ENCODE measurements at regions not wholly inside any gene's neighbourhood (a gene's known extent, or its start where the extent isn't known, plus 50 kb on each side); places are given as distances from the start of the nearest gene placed in this dataset.
"Not testable (repeated sequence)": the region's sequence is repeated elsewhere in the genome, so short reads cannot be mapped to it uniquely, and the experiment has no call there.

GRCh38 chr20:48124960-48125359 lies 339.7 kb upstream of the SULF2 start:
- DNase-seq (ENCODE audit: low spot score) = no peak

DNA sequence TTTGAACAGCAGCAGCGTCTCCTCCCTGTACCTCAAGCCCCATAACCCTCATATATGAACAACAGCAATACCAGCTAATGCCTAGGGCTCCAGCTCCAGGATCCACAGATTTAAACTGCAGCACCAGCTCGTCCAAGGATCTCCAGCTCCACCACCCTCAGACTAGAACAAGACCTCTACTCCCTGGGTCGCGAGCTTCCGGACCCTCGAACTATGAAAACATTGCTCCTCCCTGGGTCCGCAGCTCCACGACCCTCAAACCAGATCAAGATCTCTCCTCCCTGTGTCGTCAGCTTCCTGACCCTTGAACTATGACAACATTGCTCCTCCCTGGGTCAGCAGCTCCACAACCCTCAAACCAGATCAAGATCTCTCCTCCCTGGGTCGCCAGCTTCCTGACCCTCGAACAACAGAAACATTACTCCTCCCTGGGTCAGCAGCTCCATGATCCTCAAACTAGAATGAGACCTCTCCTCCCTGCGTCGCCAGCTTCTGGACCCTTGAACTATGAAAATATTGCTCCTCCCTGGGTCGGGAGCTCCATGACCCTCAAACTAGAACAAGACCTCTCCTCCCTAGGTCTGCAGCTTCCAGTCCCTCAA lies 339.0 kb upstream of the SULF2 start:
- no peak for DNase-seq (ENCODE audit: low spot score)

DNA sequence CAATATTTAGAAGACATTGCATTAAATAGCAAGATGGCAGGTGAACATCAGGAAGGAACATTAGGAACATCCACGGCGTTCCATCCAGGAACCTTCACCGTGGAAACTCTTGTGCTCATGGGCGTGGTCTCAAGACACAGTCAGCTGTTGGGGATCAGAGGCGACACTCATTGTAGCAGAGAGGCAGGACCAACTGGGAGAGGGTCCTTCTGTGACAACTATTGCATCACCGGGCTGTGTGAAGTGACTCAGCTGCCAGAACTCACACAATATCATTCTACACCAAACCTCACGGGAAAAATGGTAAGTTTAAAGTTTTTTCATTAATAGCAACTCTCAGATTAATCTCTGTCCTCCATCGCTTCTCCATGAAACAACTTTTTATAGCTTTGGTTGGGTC lies 334.8 kb upstream of the SULF2 start:
- DNase-seq (ENCODE audit: low spot score) = no peak

DNA sequence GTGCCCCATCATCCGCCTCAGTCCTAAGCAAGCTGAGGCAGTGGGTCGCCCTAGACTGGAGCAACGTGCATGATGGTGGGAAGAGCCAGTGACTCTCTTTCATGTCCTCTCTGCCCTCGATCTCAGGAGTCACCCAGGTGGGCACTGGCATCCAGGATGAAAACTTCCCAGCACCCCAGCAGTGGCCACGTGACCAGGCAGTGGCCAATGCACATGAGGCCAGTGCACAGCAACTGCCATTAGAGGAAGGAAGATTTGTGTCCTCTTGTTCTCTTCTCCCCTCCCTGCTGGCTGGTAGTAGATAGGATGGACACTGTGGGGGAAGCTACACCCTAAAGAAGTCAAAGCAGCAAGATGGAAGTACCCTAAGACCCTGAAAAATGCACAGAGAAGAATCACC lies 334.1 kb upstream of the SULF2 start:
- DNase-seq (ENCODE audit: low spot score) = not testable (repeated sequence)

GRCh38 chr20:48115502-48115901 lies 330.2 kb upstream of the SULF2 start:
- no peak for DNase-seq (ENCODE audit: low spot score)

GRCh38 chr20:48107560-48107959 lies 322.3 kb upstream of the SULF2 start:
- DNase-seq (ENCODE audit: low spot score) = no peak

GRCh38 chr20:48106428-48106827 lies 321.1 kb upstream of the SULF2 start:
- no peak for DNase-seq (ENCODE audit: low spot score)

GRCh38 chr20:48105526-48105925 lies 320.2 kb upstream of the SULF2 start:
- DNase-seq (ENCODE audit: low spot score) = no peak

- DNase-seq (ENCODE audit: low spot score) = no peak
Observed at GRCh38 chr20:48102931-48103660, 317.8 kb upstream of the SULF2 start.

GRCh38 chr20:48102076-48102787 lies 317.0 kb upstream of the SULF2 start:
- no peak for DNase-seq (ENCODE audit: low spot score)

DNA sequence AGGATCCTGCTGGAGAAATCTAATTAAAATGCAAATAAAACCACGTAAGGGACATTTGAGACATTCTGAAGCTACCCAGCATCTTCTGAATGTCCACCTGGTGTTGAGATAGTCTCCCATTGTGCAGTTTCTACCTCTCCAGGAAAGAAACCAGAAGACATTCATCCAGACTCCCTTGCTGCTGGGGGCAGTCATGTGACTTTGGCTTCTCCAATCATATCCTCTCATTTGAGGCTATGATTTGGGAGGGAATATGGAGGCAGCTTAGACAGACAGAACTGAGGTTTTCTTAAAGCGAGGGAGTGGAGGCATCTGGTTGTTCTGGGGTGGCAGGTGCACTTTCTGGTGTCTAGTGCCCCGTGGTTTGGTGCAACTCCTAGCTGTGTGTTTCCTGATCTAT lies 315.2 kb upstream of the SULF2 start:
- DNase-seq (ENCODE audit: low spot score) = no peak

DNA sequence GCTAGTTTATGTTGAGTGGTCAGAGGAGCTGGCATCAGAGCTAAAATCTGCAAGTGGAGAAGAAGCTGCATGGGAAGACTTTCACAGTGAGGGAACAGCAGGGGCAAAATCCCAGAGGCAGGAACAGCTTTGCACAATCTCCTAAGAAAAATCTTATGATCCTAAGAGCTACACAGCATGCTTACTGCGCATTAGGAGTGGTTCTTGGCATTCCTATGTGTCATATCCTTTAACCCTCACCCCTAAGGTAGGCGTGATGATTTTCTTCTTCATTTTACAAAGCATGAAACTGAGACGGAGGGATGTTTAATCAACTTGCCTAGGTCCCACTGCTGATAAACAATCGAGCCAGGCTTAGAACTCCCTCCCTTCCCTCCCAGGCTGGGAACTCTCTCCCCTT lies 313.6 kb upstream of the SULF2 start:
- no peak for DNase-seq (ENCODE audit: low spot score)

DNA sequence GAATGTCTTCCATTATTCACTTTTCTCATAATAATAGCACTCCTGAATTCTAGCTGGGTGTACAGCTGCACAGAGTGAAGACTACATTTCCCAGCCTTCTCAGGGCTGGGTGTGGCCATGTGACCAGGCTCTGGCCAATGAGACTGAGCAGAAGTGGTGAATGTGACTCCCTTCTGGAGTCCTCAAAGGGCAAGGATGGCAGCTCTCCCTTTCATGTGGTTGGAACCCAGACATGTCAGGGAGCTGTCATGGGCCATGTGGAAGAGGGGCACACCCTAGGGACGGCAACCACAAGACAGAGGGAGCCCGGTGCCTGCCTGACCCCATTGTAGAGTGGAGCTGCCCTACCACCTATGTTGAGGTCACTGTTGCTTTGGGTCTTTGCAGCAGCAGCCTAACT lies 312.8 kb upstream of the SULF2 start:
- no peak for DNase-seq (ENCODE audit: low spot score)

DNA sequence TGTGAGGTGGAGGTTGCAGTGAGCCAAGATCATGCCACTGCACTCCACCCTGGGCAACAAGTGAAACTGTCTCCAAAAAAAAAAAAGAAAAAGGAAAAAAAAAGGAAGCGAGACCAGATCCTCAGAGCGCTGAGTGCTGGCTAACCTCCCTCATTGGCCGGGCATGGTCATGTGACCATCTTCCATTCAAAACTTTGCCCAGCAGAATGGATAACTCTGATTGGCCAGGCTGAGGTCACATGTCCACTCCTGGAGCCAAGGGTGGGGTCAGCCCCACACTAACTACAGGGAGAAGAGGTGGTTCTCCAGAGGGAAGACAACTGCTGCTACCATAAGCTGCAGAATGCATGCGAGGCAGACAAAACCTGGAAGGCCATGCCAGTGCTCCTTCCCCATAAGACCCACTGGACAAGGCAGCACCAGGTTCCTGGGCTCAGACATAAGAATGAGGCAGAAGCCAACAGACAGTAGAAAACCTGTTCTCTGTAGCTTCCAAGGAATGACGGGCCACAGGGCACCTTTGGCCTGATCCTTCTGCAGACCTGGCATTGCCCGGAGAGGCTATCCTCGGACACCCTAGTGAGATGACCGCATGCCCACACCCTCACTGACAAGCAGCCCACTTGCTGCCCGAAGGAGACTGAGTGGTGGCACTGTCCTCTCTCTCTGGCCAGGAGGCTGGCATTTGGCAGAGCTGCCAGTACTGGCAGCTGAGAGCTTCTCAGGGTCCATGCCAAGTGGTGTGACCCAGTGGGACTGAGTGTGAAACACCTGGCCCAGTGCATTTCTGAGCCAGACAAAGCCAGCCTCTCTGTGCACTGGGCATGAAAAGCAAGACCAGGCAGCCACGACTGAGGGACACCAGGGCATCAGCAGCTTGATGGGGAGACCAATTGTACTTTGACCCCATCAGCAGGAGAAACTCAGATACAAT lies 311.9 kb upstream of the SULF2 start:
- no peak for DNase-seq (ENCODE audit: low spot score)

- no peak for DNase-seq (ENCODE audit: low spot score)
Observed at GRCh38 chr20:48096212-48096875, 311.1 kb upstream of the SULF2 start.

DNA sequence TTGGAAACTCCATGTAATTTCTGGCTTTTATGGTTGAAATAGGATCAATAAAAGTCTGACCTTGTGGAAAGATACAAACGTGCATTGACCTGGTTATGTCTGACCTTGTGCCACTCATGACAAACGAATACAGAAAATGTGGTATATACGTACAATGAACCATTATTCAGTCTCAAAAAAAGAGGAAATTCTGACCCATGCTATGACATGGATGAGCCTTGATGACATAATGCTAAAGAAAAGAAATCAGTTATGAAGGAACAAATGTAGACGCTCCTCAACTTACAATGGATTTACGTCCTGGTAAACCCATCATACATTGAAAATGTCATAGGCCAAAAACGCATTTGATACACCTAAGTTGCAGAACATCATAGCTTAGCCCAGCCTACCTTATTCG lies 309.7 kb upstream of the SULF2 start:
- no peak for DNase-seq (ENCODE audit: low spot score)

DNA sequence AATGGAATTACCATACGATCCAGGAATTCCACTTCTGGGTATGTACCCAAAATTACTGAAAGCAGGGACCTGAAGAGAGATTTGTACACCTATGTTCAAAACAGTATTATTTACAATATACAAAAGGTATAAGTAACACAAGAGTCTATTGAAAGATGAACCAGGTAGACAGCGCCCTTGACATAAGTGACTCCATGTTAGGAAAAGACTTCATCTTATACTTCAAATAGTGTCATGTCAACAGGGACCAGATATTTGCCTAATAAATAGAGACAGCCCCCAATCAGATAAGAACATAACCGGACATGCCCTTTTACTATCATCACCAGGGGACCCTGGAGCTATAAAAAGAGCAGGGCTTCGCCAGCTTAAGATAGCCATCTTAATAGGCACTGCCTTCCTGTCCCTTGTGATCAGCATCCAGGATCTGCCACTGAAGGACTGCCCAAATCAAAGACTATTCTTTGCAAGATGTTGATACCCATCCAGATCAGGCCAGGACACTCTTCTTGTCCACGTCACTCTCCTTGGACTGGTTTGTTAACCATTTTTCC lies 309.0 kb upstream of the SULF2 start:
- no peak for DNase-seq (ENCODE audit: low spot score)

DNA sequence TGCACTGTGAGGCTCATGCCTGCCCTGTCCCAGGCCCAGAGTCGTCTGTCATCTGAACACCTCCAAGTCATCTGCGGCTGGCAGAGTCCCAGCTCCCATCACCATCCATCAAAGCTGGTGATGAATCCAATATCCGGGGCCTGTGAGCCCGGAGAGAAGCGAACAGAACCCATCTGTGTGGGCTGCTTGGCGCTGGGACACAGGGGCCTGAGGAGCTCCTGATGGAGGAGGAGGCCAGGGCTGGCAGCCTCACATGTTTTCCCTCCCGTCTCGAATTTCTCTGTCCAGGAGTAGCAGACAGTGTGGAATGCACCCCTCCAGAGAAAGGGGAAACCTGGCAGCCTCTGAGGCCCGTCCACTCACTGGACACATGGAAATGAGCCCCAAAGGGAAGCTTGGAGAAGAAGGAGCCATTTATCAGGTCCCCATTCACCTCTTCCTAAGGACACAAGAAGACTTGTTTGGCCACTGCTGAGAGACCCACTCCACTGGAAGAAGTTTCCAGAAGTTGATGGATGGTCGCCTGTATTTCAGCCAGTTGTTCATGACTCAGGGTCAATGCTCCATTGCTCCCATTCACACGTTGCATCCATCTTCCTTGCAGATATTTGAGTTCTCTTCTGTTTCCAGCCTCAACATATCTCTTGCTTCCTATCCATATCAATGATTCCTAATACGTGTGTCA lies 307.5 kb upstream of the SULF2 start:
- DNase-seq (ENCODE audit: low spot score) = no peak

DNA sequence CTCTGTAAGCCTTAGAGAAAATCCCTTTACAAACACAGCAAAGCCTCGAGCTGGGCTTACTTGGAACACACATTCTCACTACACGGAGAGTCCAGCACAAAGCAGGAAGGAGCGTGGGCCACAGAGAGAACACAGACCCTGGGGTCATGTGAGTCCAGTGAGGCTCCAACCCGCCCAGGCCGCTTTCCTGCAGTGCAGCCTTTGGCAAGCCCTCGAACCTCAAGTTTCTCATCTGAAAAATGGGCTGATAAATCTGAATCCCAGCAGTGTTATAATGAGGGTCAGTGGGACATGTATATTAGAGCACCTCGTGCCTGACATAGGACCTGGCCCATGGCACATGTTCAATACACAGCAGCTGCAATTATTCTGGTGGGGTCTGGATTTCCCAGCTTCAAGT lies 305.5 kb upstream of the SULF2 start:
- no peak for DNase-seq (ENCODE audit: low spot score)

DNA sequence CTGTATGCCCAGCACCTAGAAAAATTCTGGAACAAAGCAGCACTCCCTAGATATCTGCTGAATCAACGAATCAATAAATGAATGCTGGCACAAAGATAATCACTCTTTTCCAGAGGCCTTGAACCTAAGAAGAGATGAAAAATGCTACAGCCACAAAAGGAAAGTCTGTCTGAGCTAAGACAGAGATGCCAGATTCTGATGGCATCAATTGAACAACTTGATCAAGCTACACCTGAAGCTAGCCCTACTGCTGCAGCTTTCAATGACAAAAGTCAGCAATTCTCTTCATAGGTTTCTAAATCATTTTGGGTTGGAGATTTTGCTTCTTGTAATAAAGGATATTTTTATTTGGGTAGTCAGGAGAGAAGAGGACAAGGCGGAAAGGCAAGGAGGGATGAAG lies 305.0 kb upstream of the SULF2 start:
- DNase-seq (ENCODE audit: low spot score) = no peak

GRCh38 chr20:48080583-48080982 lies 295.3 kb upstream of the SULF2 start:
- no peak for DNase-seq (ENCODE audit: low spot score)
